ENCODE measurements at regions not wholly inside any gene's neighbourhood (a gene's known extent, or its start where the extent isn't known, plus 50 kb on each side); places are given as distances from the start of the nearest gene placed in this dataset.

GRCh38 chr3:111318289-111318688, 223.7 kb upstream of the CD96 start:
- no peak for TF ChIP-seq CTCF (IDR thresholded peaks at IDR 0.05)
- TF ChIP-seq POLR2AphosphoS5 (IDR thresholded peaks at IDR 0.05): no peak
